Activated CD8-positive, alpha-beta T cell treated with anti-CD3 and anti-CD28 coated beads, Interleukin-2, amount 10 ng/mL, durations not matched to agents 7 days and 5 days (primary cell): ENCODE measurements at regions not wholly inside any gene's neighbourhood (a gene's known extent, or its start where the extent isn't known, plus 50 kb on each side); places are given as distances from the start of the nearest gene placed in this dataset.
A peak's percentile ranks its signal among the peaks of the same experiment; 100 is the strongest.
"Not testable (repeated sequence)": the region's sequence is repeated elsewhere in the genome, so short reads cannot be mapped to it uniquely, and the experiment has no call there.

Experiments
- ATAC-seq: fragments of 150-1000 bp; cut with Tn5 transposase; one replicate; pipeline ENCODE4 v1.10.0; 2021; ENCODE audit warnings: moderate library complexity
- CTCF ChIA-PET: fragments of 350-600 bp; sonication (Branson Sonifier 250); formaldehyde crosslinking; loops from one replicate; lab custom pipeline; 2021; ENCODE audit warnings: antibody characterized with exemption; lab: Charles Lee
- POLR2A ChIA-PET: fragments of 350-600 bp; sonication (Branson Sonifier 250); formaldehyde crosslinking; loops from one replicate; lab custom pipeline; 2021; ENCODE audit warnings: antibody characterized with exemption; lab: Charles Lee
- DNase-seq: peaks from one replicate; pipeline ENCODE4 v3.0.0-alpha.2; 2020
- H3K27ac Mint-ChIP-seq: one replicate; pipeline ENCODE4 v1.8.0; 2021; ENCODE audit warnings: mild to moderate bottlenecking, mixed read lengths
- H3K27me3 Mint-ChIP-seq: one replicate; pipeline ENCODE4 v1.8.0; 2021; ENCODE audit warnings: low read depth, mixed read lengths
- H3K36me3 Mint-ChIP-seq: one replicate; pipeline ENCODE4 v1.8.0; 2021; ENCODE audit warnings: low read depth, mixed read lengths
- H3K4me1 Mint-ChIP-seq: one replicate; pipeline ENCODE4 v1.8.0; 2021; ENCODE audit warnings: low read depth, mixed read lengths
- H3K4me3 Mint-ChIP-seq: one replicate; pipeline ENCODE4 v1.8.0; 2021; ENCODE audit warnings: mild to moderate bottlenecking, mixed read lengths
- H3K9me3 Mint-ChIP-seq: one replicate; pipeline ENCODE4 v1.8.0; 2022; ENCODE audit warnings: mixed read lengths; ENCODE audit not compliant: insufficient read depth

- Mint-ChIP-seq H3K9me3 (no peaks in the 10 kb centered on the region), H3K27me3 (no peaks in the 10 kb centered on the region), H3K36me3 (no peaks in the 10 kb centered on the region), H3K4me1 (no peaks in the 10 kb centered on the region), H3K27ac (no peak overlapping the region), H3K4me3 (no peak overlapping the region)
- ATAC-seq (no peak), DNase-seq (peak; percentile 4)
- CTCF ChIA-PET, result no interaction called here
- POLR2A ChIA-PET, result no interaction called here
Measured at GRCh38 chr6:3615391-3616380, 135.8 kb downstream of the PXDC1 start.

GRCh38 chr6:3614918-3615317 lies 136.6 kb downstream of the PXDC1 start:
- ChIA-PET POLR2A (no interaction called here), CTCF (no interaction called here)
- DNase-seq (no peak), ATAC-seq (no peak)
- H3K27ac Mint-ChIP-seq, result no peak overlapping the region
- H3K9me3 Mint-ChIP-seq, result no peaks in the 10 kb centered on the region
- H3K36me3 Mint-ChIP-seq, result no peaks in the 10 kb centered on the region
- no peaks in the 10 kb centered on the region for H3K27me3 Mint-ChIP-seq
- no peaks in the 10 kb centered on the region for H3K4me1 Mint-ChIP-seq
- H3K4me3 Mint-ChIP-seq, result no peak overlapping the region

GRCh38 chr6:3613565-3613964 lies 137.9 kb downstream of the PXDC1 start:
- H3K4me3 Mint-ChIP-seq, H3K27me3 Mint-ChIP-seq, H3K27ac Mint-ChIP-seq, POLR2A ChIA-PET, H3K4me1 Mint-ChIP-seq, CTCF ChIA-PET, ATAC-seq, DNase-seq, H3K9me3 Mint-ChIP-seq, H3K36me3 Mint-ChIP-seq: not testable (repeated sequence)

- ATAC-seq (no peak), DNase-seq (no peak)
- ChIA-PET POLR2A (no interaction called here), CTCF (no interaction called here)
- H3K9me3 Mint-ChIP-seq, result no peaks in the 10 kb centered on the region
- H3K27ac Mint-ChIP-seq, result no peak overlapping the region
- H3K36me3 Mint-ChIP-seq, result no peaks in the 10 kb centered on the region
- no peaks in the 10 kb centered on the region for H3K4me1 Mint-ChIP-seq
- H3K27me3 Mint-ChIP-seq, result no peaks in the 10 kb centered on the region
- no peak overlapping the region for H3K4me3 Mint-ChIP-seq
Measured at GRCh38 chr6:3612341-3613041, 139.0 kb downstream of the PXDC1 start.

GRCh38 chr6:3610921-3611320 lies 140.6 kb downstream of the PXDC1 start:
- Mint-ChIP-seq H3K27me3 (peaks cover 2% of the 10 kb centered on the region), H3K36me3 (no peaks in the 10 kb centered on the region)
- DNase-seq, result no peak

GRCh38 chr6:3610206-3610605 lies 141.3 kb downstream of the PXDC1 start:
- no peaks in the 10 kb centered on the region for H3K9me3 Mint-ChIP-seq
- H3K27me3 Mint-ChIP-seq, result peaks cover 2% of the 10 kb centered on the region
- ATAC-seq, result no peak
- H3K27ac Mint-ChIP-seq, result no peak overlapping the region
- ChIA-PET POLR2A (no interaction called here), CTCF (no interaction called here)
- peak; percentile 5 for DNase-seq
- H3K4me3 Mint-ChIP-seq, result no peak overlapping the region
- H3K4me1 Mint-ChIP-seq, result no peaks in the 10 kb centered on the region
- no peaks in the 10 kb centered on the region for H3K36me3 Mint-ChIP-seq

More at GRCh38 chr6:3610921-3611320, 140.6 kb downstream of the PXDC1 start:
- Mint-ChIP-seq H3K4me1 (no peaks in the 10 kb centered on the region), H3K9me3 (no peaks in the 10 kb centered on the region), H3K4me3 (no peak overlapping the region), H3K27ac (no peak overlapping the region)
- CTCF ChIA-PET, result no interaction called here
- ATAC-seq, result no peak
- POLR2A ChIA-PET, result no interaction called here

- CTCF ChIA-PET, result no interaction called here
- H3K27me3 Mint-ChIP-seq, result peaks cover 2% of the 10 kb centered on the region
- H3K4me3 Mint-ChIP-seq, result no peak overlapping the region
- POLR2A ChIA-PET, result no interaction called here
- no peak for ATAC-seq
- DNase-seq, result no peak
- H3K4me1 Mint-ChIP-seq, result no peaks in the 10 kb centered on the region
- no peaks in the 10 kb centered on the region for H3K9me3 Mint-ChIP-seq
- no peaks in the 10 kb centered on the region for H3K36me3 Mint-ChIP-seq
- no peak overlapping the region for H3K27ac Mint-ChIP-seq
Measured at GRCh38 chr6:3609388-3609787, 142.1 kb downstream of the PXDC1 start.

- ATAC-seq (no peak), DNase-seq (peak; percentile 8)
- peaks cover 5% of the 10 kb centered on the region for H3K4me1 Mint-ChIP-seq
- no peak overlapping the region for H3K27ac Mint-ChIP-seq
- POLR2A ChIA-PET, result no interaction called here
- CTCF ChIA-PET, result no interaction called here
- H3K9me3 Mint-ChIP-seq, result no peaks in the 10 kb centered on the region
- H3K36me3 Mint-ChIP-seq, result no peaks in the 10 kb centered on the region
- peaks cover 4% of the 10 kb centered on the region for H3K27me3 Mint-ChIP-seq
- H3K4me3 Mint-ChIP-seq, result no peak overlapping the region
Measured at GRCh38 chr6:3608159-3608558, 143.4 kb downstream of the PXDC1 start.

- Mint-ChIP-seq H3K27me3 (peaks cover 4% of the 10 kb centered on the region), H3K4me1 (peaks cover 6% of the 10 kb centered on the region), H3K36me3 (no peaks in the 10 kb centered on the region), H3K4me3 (no peak overlapping the region), H3K9me3 (no peaks in the 10 kb centered on the region), H3K27ac (no peak overlapping the region)
- no peak for ATAC-seq
- ChIA-PET CTCF (no interaction called here), POLR2A (no interaction called here)
- DNase-seq, result peak; percentile 9
Measured at GRCh38 chr6:3607599-3607998, 143.9 kb downstream of the PXDC1 start.

- ChIA-PET POLR2A (no interaction called here), CTCF (no interaction called here)
- peaks cover 4% of the 10 kb centered on the region for H3K27me3 Mint-ChIP-seq
- H3K36me3 Mint-ChIP-seq, result no peaks in the 10 kb centered on the region
- no peak overlapping the region for H3K27ac Mint-ChIP-seq
- no peak overlapping the region for H3K4me3 Mint-ChIP-seq
- peaks cover 4% of the 10 kb centered on the region for H3K9me3 Mint-ChIP-seq
- peaks cover 6% of the 10 kb centered on the region for H3K4me1 Mint-ChIP-seq
- DNase-seq (peak; percentile 17), ATAC-seq (no peak)
Measured at GRCh38 chr6:3607171-3607570, 144.3 kb downstream of the PXDC1 start.

GRCh38 chr6:3603340-3604130 lies 146.7 kb upstream of the SLC22A23 start:
- Mint-ChIP-seq H3K27ac (no peak overlapping the region), H3K36me3 (no peaks in the 10 kb centered on the region), H3K4me1 (peaks cover 6% of the 10 kb centered on the region), H3K27me3 (peaks cover 13% of the 10 kb centered on the region), H3K4me3 (no peak overlapping the region), H3K9me3 (peaks cover 16% of the 10 kb centered on the region)
- POLR2A ChIA-PET, result no interaction called here
- ATAC-seq (no peak), DNase-seq (peak; percentile 18)
- CTCF ChIA-PET, result no interaction called here
